ENCODE measurements at regions not wholly inside any gene's neighbourhood (a gene's known extent, or its start where the extent isn't known, plus 50 kb on each side); places are given as distances from the start of the nearest gene placed in this dataset.
A peak's percentile ranks its signal among the peaks of the same experiment; 100 is the strongest.
"Not testable (repeated sequence)": the region's sequence is repeated elsewhere in the genome, so short reads cannot be mapped to it uniquely, and the experiment has no call there.

GRCh38 chr1:221863635-221864034 is 121.7 kb upstream of the DUSP10 start:
- no peak for DNase-seq

GRCh38 chr1:221862971-221863370 is 121.1 kb upstream of the DUSP10 start:
- DNase-seq = no peak

GRCh38 chr1:221858818-221859611 is 117.1 kb upstream of the DUSP10 start:
- no peak for DNase-seq

GRCh38 chr1:221857094-221857444 is 115.2 kb upstream of the DUSP10 start:
- not testable (repeated sequence) for DNase-seq

GRCh38 chr1:221856228-221857093 is 114.6 kb upstream of the DUSP10 start:
- DNase-seq = no peak

- no peak for DNase-seq
Observed at GRCh38 chr1:221855156-221855555, 113.3 kb upstream of the DUSP10 start.

- DNase-seq = no peak
Observed at GRCh38 chr1:221851336-221851735, 109.4 kb upstream of the DUSP10 start.

- DNase-seq = no peak
Observed at GRCh38 chr1:221850470-221851187, 108.7 kb upstream of the DUSP10 start.

- DNase-seq = no peak
Observed at GRCh38 chr1:221849897-221850296, 108.0 kb upstream of the DUSP10 start.

- DNase-seq = no peak
Observed at GRCh38 chr1:221849110-221849509, 107.2 kb upstream of the DUSP10 start.

GRCh38 chr1:221847676-221848075 is 105.8 kb upstream of the DUSP10 start:
- DNase-seq = no peak

- no peak for DNase-seq
Observed at GRCh38 chr1:221845650-221846371, 103.9 kb upstream of the DUSP10 start.

GRCh38 chr1:221841983-221842335 is 100.1 kb upstream of the DUSP10 start:
- no peak for DNase-seq

- peak; percentile 29 for DNase-seq
Observed at GRCh38 chr1:221841251-221841982, 99.5 kb upstream of the DUSP10 start.

- DNase-seq = no peak
Observed at GRCh38 chr1:221840511-221841243, 98.8 kb upstream of the DUSP10 start.

- DNase-seq = peak; percentile 37
Observed at GRCh38 chr1:221839782-221840395, 98.0 kb upstream of the DUSP10 start.

- DNase-seq = no peak
Observed at GRCh38 chr1:221839321-221839720, 97.4 kb upstream of the DUSP10 start.

- peak; percentile 47 for DNase-seq
Observed at GRCh38 chr1:221837896-221838295, 96.0 kb upstream of the DUSP10 start.

GRCh38 chr1:221834698-221835513 is 93.0 kb upstream of the DUSP10 start:
- DNase-seq = no peak

- no peak for DNase-seq
Observed at GRCh38 chr1:221832617-221833016, 90.7 kb upstream of the DUSP10 start.

All from hematopoietic multipotent progenitor cell treated with erythropoietin and hydrocortisone succinate and interleukin-3 and kit ligand, for 6 days (in vitro differentiated cells).